HG03520 (cell line): ENCODE measurements at regions not wholly inside any gene's neighbourhood (a gene's known extent, or its start where the extent isn't known, plus 50 kb on each side); places are given as distances from the start of the nearest gene placed in this dataset.
A peak's percentile ranks its signal among the peaks of the same experiment; 100 is the strongest.
"Not testable (repeated sequence)": the region's sequence is repeated elsewhere in the genome, so short reads cannot be mapped to it uniquely, and the experiment has no call there.

Experiments
- ATAC-seq: cut with Tn5 transposase; IDR thresholded peaks from one replicate; pipeline ENCODE4 v1.9.1; 2021; ENCODE audit warnings: mild to moderate bottlenecking, moderate library complexity; ENCODE audit not compliant: unreplicated experiment

DNA sequence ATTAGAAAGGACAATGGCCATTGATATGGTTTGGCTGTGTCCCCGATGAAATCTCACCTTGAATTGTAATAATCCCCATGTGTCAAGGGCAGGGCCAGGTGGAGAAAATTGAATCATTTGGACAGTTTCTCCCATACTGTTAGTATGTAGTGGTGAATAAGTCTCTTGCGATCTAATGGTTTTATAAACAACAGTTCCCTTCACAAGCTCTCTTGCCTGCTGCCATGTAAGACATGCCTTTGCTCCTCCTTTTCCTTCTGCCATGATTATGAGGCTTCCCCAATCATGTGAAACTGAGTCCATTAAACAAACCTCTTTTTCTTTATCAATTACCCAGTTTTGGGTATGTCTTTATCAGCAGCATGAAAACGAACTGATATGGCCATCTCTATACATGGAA lies 302.7 kb downstream of the SFMBT2 start:
- no peak for ATAC-seq

GRCh38 chr10:7107285-7107684 lies 303.5 kb downstream of the SFMBT2 start:
- no peak for ATAC-seq

GRCh38 chr10:7104379-7104778 lies 306.5 kb downstream of the SFMBT2 start:
- not testable (repeated sequence) for ATAC-seq

GRCh38 chr10:7102557-7103349 lies 308.1 kb downstream of the SFMBT2 start:
- ATAC-seq = peak; percentile 83

DNA sequence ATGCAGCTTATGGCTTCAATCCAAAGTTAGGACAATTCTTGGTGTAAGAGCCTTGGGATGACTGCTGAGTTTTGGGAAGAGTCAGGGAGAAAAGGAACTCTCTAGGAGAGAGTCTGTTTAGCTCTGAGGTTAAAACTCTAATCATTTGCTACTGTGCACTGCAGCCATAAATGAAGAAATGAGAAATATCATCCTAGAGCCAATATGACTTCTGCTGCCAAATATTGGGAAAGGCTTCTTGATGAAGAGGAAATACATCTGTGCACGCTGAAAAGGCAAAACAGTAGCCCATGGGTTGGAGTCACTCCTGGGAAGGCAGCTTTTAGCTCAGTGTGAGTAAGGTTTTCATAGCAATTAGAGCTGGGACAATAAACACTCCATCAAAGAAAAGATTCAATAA lies 308.8 kb downstream of the SFMBT2 start:
- no peak for ATAC-seq

DNA sequence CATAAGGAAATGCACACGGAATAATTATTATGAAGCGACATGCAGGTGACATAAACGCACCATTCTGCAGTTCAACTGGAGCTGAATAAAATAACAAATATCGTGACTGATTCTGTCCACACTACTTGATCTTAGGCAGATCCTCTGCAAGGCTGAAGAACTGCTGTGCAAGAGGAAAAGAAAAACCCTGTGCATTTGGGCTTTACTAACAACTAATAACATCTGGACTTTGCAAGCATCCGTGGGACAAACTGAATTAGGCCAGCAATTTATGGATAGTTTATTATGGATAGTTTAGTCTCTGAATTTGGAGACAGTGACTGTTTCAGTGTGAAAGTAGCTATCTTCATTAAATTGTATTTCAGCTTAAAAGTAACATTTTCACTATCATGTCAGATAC lies 309.4 kb downstream of the SFMBT2 start:
- ATAC-seq = no peak

GRCh38 chr10:7100032-7100702 lies 310.7 kb downstream of the SFMBT2 start:
- no peak for ATAC-seq

GRCh38 chr10:7098160-7098762 lies 312.6 kb downstream of the SFMBT2 start:
- ATAC-seq = no peak

GRCh38 chr10:7094781-7095180 lies 316.1 kb downstream of the SFMBT2 start:
- no peak for ATAC-seq

- no peak for ATAC-seq
Measured at GRCh38 chr10:7093368-7093767, 317.5 kb downstream of the SFMBT2 start.

- no peak for ATAC-seq
Measured at GRCh38 chr10:7092603-7093002, 318.2 kb downstream of the SFMBT2 start.

DNA sequence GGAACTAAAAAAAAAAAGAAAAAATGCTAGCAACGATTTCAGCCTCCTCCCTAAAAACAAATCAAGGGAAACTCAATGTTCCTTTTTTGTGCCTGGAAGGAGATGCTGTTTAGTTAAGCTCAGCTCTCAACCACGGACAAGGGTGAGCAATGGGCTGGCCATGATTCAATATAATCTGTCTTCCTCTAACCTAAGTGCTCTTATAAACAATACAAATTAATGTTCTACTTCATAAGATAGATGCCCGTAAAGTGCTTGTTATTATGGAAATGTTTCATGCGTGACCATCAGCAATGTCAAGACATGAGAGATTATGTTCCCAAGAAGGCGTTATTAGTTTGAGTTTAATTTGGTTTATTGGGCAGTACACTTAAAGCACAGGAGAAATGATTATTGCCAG lies 320.3 kb downstream of the SFMBT2 start:
- ATAC-seq = no peak

DNA sequence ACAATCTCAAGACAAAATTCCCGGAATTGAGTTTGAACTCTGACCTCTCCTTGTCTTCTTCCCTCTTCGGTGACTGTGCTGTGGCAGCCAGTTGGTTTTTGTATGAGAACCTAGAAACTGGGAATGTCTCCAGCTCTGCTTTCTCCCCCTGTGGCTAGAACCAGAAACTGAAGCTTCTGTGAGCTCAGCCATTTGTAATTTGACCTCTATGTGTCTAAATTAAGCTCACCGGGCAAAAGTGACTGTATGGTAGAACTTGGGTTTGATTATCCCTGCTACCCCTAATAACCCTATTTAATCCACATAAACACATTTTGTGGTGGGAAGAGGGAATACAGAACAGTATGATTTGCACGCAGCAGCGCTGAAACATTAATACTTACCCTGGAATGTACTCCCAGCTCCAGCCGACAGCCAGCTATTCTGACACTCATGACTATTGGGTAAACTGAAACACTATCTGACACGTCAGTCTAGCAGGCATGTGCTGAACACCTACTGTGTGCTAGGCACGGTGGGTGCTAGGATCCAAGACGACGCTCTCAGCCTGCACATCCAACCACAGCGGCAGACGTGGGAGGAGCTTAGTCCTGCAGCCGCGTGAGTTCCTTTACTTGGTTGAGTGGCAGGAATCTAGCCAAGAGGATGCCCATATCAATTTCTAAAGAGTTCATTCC lies 324.8 kb downstream of the SFMBT2 start:
- ATAC-seq = no peak

GRCh38 chr10:7085147-7085912 lies 325.5 kb downstream of the SFMBT2 start:
- no peak for ATAC-seq

DNA sequence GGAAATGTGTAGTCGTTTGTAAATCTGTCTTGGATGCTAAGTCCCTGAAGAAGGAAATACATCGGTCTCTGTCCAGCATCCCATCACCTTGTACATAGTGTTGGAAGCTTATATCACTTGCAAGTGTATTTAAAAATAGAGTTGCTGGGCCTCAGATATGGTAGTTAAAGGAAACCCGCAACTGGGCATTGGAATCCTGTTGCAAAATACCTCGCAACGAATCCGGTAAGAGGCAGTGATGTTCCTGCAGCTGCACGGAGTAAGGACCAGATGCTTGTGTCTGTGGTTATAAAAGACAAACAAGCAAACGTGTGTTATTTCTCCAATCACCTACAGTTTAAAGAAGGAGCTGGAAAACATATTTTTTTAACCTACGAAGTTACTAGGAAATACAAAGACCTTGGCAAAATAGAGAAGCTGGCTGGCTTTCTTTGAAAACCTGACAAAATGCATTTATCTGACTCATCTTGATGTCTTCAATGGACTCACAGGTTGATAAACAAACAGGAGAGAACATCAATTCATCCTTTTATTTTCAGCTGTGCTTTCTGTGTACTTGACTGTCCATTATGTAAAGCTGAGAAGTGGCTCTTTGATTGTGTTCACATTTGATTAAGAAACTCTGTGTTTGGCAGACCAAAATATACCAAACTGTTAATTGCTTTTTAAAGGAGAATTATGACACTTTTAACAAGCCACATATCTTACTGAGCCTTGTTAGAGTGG lies 326.4 kb downstream of the SFMBT2 start:
- ATAC-seq = no peak

DNA sequence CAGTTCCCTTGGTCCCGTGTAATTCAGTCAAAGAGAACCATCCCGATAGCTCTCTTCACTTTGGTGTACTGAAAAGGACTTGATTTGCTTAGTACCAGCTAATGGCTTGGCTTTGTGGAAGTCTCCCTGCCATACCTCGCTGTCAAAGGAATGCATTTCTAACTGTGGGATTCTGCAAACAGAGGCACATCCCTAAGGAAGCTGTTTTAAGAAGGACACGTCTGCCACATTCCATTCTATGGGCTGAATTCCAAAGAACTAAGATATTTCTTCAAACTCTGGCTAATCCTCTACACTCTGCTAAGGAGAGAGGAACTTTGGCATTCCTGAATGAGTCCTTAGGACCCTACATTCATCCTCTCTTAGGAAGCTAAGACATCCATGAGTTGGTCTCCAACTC lies 327.9 kb downstream of the SFMBT2 start:
- ATAC-seq = no peak

- no peak for ATAC-seq
Measured at GRCh38 chr10:7077880-7078279, 333.0 kb downstream of the SFMBT2 start.

DNA sequence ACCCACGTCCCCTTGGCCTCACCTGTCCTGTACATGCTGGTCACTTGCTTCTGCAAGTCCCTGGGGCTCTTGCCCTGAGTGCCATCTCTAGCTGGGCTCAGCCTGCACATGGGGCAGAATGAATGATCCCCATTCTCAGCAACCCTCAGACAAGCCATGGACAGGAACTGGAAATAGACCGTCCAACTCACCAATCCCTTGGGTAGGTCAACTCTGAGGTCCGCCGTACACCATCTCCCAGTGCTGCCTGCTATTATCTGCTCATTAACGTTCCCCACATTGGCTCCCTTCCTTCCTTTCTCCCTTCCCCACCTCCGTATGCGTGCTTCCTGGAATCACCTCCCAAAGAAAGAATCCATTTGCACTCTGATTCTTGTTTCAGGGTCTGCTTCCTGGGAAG lies 335.0 kb downstream of the SFMBT2 start:
- no peak for ATAC-seq

DNA sequence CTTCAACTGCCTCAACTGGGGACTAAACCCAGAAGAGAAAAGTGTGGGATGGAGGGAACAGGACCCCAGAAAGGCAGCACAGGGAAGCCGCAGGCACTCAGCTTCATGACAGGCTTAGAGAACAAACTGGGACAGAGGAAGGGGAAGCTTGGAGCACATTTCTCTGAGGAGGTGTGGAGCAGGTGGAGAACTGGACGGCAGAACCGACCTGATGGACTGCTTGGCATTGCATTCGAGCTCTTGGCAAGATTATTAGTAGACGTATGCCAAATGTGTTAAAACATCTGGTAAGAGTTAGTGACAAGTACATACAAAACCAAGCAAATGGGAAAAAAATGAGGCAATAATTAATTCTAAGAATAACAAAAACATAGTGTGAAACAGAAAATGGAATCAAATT lies 335.7 kb downstream of the SFMBT2 start:
- ATAC-seq = no peak

- no peak for ATAC-seq
Measured at GRCh38 chr10:7071421-7071820, 339.4 kb downstream of the SFMBT2 start.
